ENCODE measurements at regions not wholly inside any gene's neighbourhood (a gene's known extent, or its start where the extent isn't known, plus 50 kb on each side); places are given as distances from the start of the nearest gene placed in this dataset.
"Not testable (repeated sequence)": the region's sequence is repeated elsewhere in the genome, so short reads cannot be mapped to it uniquely, and the experiment has no call there.

DNA sequence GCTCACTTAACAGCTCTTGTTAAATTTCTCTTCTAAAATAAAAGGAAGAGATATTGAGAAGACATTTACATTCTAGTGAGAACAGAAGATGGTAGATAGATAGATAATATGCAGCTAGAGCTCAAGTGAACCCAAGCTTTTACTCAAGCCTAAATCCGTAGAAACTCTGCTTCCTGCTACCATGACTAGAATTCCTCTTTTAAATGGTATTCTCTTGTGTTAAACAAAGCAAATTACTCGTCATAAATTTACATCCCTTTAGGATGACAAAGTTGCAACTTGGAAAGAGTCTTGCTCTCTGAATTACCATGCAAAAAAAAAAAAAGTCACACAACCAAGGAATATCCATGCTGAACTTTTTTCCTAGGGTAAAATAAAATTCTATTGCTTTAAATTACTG, 160.7 kb upstream of the LRFN5 start:
- no peak overlapping the region for H2BK15ac ChIP-seq (replicated peaks; ENCODE audit: low read depth)
- no peak overlapping the region for H3K27ac ChIP-seq (ENCODE audit: low read depth, low read length)
- H3K56ac ChIP-seq (ENCODE audit: low read length): no peak overlapping the region
- H3K79me1 ChIP-seq (ENCODE audit: low read length): no peaks in the 10 kb centered on the region
- H3K79me2 ChIP-seq (ENCODE audit: control insufficient read depth, insufficient read depth, low read length): no peaks in the 10 kb centered on the region
- H3K23ac ChIP-seq (ENCODE audit: low read length): no peak overlapping the region
- no peak overlapping the region for H4K5ac ChIP-seq (ENCODE audit: low read length)
- H2AK5ac ChIP-seq (ENCODE audit: low read length): no peak overlapping the region
- no peaks in the 10 kb centered on the region for H3K4me1 ChIP-seq (ENCODE audit: control insufficient read depth, low read depth, low read length)
- no peak overlapping the region for H3K18ac ChIP-seq (ENCODE audit: low read length)
- no peak overlapping the region for H3K4ac ChIP-seq (ENCODE audit: low read depth, low read length)
- H2BK120ac ChIP-seq (ENCODE audit: low read depth, low read length): no peak overlapping the region
- DNase-seq: no peak
- H3K4me2 ChIP-seq (ENCODE audit: low read length): no peak overlapping the region
- H2BK5ac ChIP-seq (ENCODE audit: low read length): no peak overlapping the region
- no peaks in the 10 kb centered on the region for H3K27me3 ChIP-seq (ENCODE audit: insufficient read depth, low read length, poor library complexity)
- no CpG with 5 or more reads among the region's 2 CpGs for WGBS (ENCODE audit: extremely low coverage, insufficient coverage, low lambda C conversion rate)
- H3K4me3 ChIP-seq (ENCODE audit: low read length): no peak overlapping the region
- H3K36me3 ChIP-seq (ENCODE audit: control insufficient read depth, insufficient read depth, low read length): no peaks in the 10 kb centered on the region
- no peak overlapping the region for H4K8ac ChIP-seq (ENCODE audit: low read depth, low read length)
- no peak overlapping the region for H3K9ac ChIP-seq (ENCODE audit: low read length)

DNA sequence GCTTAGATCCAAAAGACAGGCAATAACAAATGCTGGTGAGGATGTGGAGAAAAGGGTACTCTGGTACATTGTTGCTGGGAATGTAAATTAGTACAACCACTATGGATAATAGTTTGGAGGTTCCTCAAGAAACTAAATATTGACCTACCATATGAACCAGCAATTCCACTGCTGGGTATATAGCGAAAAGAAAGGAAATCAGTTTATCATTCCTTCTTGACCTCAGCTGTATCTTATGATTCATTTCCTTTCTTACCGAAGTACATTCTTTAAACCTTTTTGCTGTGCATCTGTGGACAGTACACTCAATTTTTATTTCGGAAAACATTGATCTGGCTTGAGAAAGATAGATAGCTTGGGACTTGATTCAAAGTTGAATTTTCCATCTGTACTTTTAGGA, 183.2 kb upstream of the LRFN5 start:
- Histone ChIP-seq H4K8ac (ENCODE audit: low read depth, low read length) (no peak overlapping the region), H3K4me2 (ENCODE audit: low read length) (no peak overlapping the region), H3K18ac (ENCODE audit: low read length) (no peak overlapping the region), H3K23ac (ENCODE audit: low read length) (no peak overlapping the region), H3K4ac (ENCODE audit: low read depth, low read length) (no peak overlapping the region), H4K5ac (ENCODE audit: low read length) (no peak overlapping the region), H2BK15ac (replicated peaks; ENCODE audit: low read depth) (no peak overlapping the region), H3K79me2 (ENCODE audit: control insufficient read depth, insufficient read depth, low read length) (no peaks in the 10 kb centered on the region), H3K4me1 (ENCODE audit: control insufficient read depth, low read depth, low read length) (no peaks in the 10 kb centered on the region), H2BK120ac (ENCODE audit: low read depth, low read length) (no peak overlapping the region), H3K27ac (ENCODE audit: low read depth, low read length) (no peak overlapping the region), H2AK5ac (ENCODE audit: low read length) (no peak overlapping the region), H2BK5ac (ENCODE audit: low read length) (no peak overlapping the region), H3K9ac (ENCODE audit: low read length) (no peak overlapping the region), H3K36me3 (ENCODE audit: control insufficient read depth, insufficient read depth, low read length) (no peaks in the 10 kb centered on the region), H3K56ac (ENCODE audit: low read length) (no peak overlapping the region), H3K27me3 (ENCODE audit: insufficient read depth, low read length, poor library complexity) (no peaks in the 10 kb centered on the region), H3K4me3 (ENCODE audit: low read length) (no peak overlapping the region), H3K79me1 (ENCODE audit: low read length) (no peaks in the 10 kb centered on the region)
- no CpG with 5 or more reads among the region's 3 CpGs for WGBS (ENCODE audit: extremely low coverage, insufficient coverage, low lambda C conversion rate)
- no peak for DNase-seq

DNA sequence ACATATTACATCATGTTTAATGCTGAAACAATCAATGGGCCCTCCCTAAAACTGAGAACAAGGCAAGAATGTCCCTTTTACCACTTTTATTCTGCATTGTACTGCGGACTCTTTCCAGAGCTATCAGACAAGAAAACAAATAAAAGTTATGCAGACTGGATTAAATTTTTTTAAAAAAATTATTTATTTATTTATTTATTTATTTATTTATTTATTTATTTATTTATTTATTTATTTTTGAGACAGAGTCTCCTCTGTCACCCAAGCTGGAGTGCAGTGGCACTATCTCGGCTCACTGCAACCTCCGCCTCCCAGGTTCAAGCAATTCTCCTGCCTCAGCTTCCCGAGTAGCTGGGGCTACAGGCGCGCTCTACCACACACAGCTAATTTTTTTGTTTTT, 185.4 kb upstream of the LRFN5 start:
- H2BK120ac ChIP-seq (ENCODE audit: low read depth, low read length); H3K23ac ChIP-seq (ENCODE audit: low read length); H3K9ac ChIP-seq (ENCODE audit: low read length); H3K4me3 ChIP-seq (ENCODE audit: low read length); H3K4me1 ChIP-seq (ENCODE audit: control insufficient read depth, low read depth, low read length); H3K56ac ChIP-seq (ENCODE audit: low read length); H3K79me2 ChIP-seq (ENCODE audit: control insufficient read depth, insufficient read depth, low read length); DNase-seq; H4K8ac ChIP-seq (ENCODE audit: low read depth, low read length); H3K27me3 ChIP-seq (ENCODE audit: insufficient read depth, low read length, poor library complexity); H2AK5ac ChIP-seq (ENCODE audit: low read length); H2BK15ac ChIP-seq (replicated peaks; ENCODE audit: low read depth); H3K18ac ChIP-seq (ENCODE audit: low read length); H3K4me2 ChIP-seq (ENCODE audit: low read length); H3K79me1 ChIP-seq (ENCODE audit: low read length); H2BK5ac ChIP-seq (ENCODE audit: low read length); H3K4ac ChIP-seq (ENCODE audit: low read depth, low read length); H4K5ac ChIP-seq (ENCODE audit: low read length); H3K27ac ChIP-seq (ENCODE audit: low read depth, low read length); H3K36me3 ChIP-seq (ENCODE audit: control insufficient read depth, insufficient read depth, low read length): not testable (repeated sequence)
- whole genome bisulfite sequencing (ENCODE audit: extremely low coverage, insufficient coverage, low lambda C conversion rate): no CpG with 5 or more reads among the region's 6 CpGs

DNA sequence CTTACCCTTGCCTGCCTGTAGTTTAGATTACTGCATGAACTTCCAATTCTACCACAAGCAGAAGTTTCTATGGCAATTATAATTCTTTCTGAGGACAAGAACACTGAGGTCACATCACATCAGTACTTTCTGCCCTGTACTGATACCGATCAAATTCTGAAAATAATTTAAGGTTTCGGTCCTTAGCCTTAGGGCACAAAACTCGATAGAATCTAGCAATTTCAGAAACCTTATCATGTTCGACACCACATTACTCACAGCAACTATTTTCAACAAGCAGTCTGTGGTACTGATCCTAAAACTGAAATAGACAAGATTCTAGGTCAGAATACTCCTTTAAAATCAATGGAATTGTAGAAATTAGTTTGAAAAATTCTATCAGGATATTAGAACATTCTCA, 187.0 kb upstream of the LRFN5 start:
- Histone ChIP-seq H2AK5ac (ENCODE audit: low read length) (no peak overlapping the region), H3K27ac (ENCODE audit: low read depth, low read length) (no peak overlapping the region), H3K4me3 (ENCODE audit: low read length) (no peak overlapping the region), H3K4me1 (ENCODE audit: control insufficient read depth, low read depth, low read length) (no peaks in the 10 kb centered on the region), H3K4ac (ENCODE audit: low read depth, low read length) (no peak overlapping the region), H2BK5ac (ENCODE audit: low read length) (no peak overlapping the region), H3K36me3 (ENCODE audit: control insufficient read depth, insufficient read depth, low read length) (no peaks in the 10 kb centered on the region), H3K79me2 (ENCODE audit: control insufficient read depth, insufficient read depth, low read length) (no peaks in the 10 kb centered on the region), H3K56ac (ENCODE audit: low read length) (no peak overlapping the region), H3K9ac (ENCODE audit: low read length) (no peak overlapping the region), H4K5ac (ENCODE audit: low read length) (no peak overlapping the region), H2BK120ac (ENCODE audit: low read depth, low read length) (no peak overlapping the region), H3K23ac (ENCODE audit: low read length) (no peak overlapping the region), H3K27me3 (ENCODE audit: insufficient read depth, low read length, poor library complexity) (no peaks in the 10 kb centered on the region), H4K8ac (ENCODE audit: low read depth, low read length) (no peak overlapping the region), H3K79me1 (ENCODE audit: low read length) (no peaks in the 10 kb centered on the region), H2BK15ac (replicated peaks; ENCODE audit: low read depth) (no peak overlapping the region), H3K4me2 (ENCODE audit: low read length) (no peak overlapping the region), H3K18ac (ENCODE audit: low read length) (no peak overlapping the region)
- no peak for DNase-seq
- WGBS (ENCODE audit: extremely low coverage, insufficient coverage, low lambda C conversion rate): no CpG with 5 or more reads among the region's 4 CpGs

DNA sequence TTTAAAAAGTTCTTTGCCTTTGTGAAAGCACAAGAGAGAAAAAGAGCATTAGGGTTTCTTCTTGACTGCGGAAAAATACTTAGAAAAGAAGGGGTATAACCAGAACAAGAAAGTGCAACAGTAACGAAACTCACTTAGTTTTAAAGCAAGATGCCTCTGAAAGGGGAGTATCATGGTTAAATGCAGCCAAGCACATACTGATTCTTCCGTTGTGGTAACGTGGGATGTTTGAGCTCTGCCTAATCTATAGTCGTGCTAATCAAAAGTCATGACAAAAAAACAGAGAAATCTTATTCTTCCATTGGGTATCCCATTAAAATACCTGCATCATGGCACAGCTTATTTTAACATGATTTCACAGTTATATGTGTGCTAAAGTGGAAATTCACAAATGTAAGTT, 187.8 kb upstream of the LRFN5 start:
- H3K18ac ChIP-seq (ENCODE audit: low read length): no peak overlapping the region
- no peak overlapping the region for H2BK120ac ChIP-seq (ENCODE audit: low read depth, low read length)
- no peak overlapping the region for H4K5ac ChIP-seq (ENCODE audit: low read length)
- no peaks in the 10 kb centered on the region for H3K79me1 ChIP-seq (ENCODE audit: low read length)
- no peak overlapping the region for H3K27ac ChIP-seq (ENCODE audit: low read depth, low read length)
- H3K23ac ChIP-seq (ENCODE audit: low read length): no peak overlapping the region
- H4K8ac ChIP-seq (ENCODE audit: low read depth, low read length): no peak overlapping the region
- H3K4me3 ChIP-seq (ENCODE audit: low read length): no peak overlapping the region
- H3K4ac ChIP-seq (ENCODE audit: low read depth, low read length): no peak overlapping the region
- H3K27me3 ChIP-seq (ENCODE audit: insufficient read depth, low read length, poor library complexity): no peaks in the 10 kb centered on the region
- no peak overlapping the region for H3K56ac ChIP-seq (ENCODE audit: low read length)
- H2BK5ac ChIP-seq (ENCODE audit: low read length): no peak overlapping the region
- no peak overlapping the region for H2BK15ac ChIP-seq (replicated peaks; ENCODE audit: low read depth)
- no peak for DNase-seq
- no peak overlapping the region for H2AK5ac ChIP-seq (ENCODE audit: low read length)
- no peak overlapping the region for H3K9ac ChIP-seq (ENCODE audit: low read length)
- H3K79me2 ChIP-seq (ENCODE audit: control insufficient read depth, insufficient read depth, low read length): no peaks in the 10 kb centered on the region
- no peaks in the 10 kb centered on the region for H3K4me1 ChIP-seq (ENCODE audit: control insufficient read depth, low read depth, low read length)
- no peak overlapping the region for H3K4me2 ChIP-seq (ENCODE audit: low read length)
- no peaks in the 10 kb centered on the region for H3K36me3 ChIP-seq (ENCODE audit: control insufficient read depth, insufficient read depth, low read length)
- WGBS (ENCODE audit: extremely low coverage, insufficient coverage, low lambda C conversion rate): no CpG with 5 or more reads among the region's 5 CpGs

DNA sequence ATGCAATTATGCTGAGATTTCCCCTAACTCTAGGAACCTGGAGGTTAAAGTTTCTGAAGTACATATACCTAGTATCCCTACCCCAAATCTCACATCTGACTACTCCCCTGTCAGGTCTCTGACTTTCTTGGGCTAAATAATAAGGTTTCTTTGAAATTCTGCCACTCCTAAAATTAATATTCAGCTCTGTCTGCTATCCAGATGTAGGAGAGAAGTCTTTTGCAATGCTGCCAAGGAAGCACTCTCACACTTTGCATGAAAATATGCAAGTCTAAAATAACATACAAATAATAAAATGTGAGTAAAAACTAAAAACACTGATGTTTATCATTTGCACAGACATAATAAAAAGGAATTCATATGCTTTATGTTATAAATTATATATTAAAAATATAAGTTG, 196.9 kb upstream of the LRFN5 start:
- no peak overlapping the region for H3K27ac ChIP-seq (ENCODE audit: low read depth, low read length)
- no peak overlapping the region for H3K4me2 ChIP-seq (ENCODE audit: low read length)
- H3K79me2 ChIP-seq (ENCODE audit: control insufficient read depth, insufficient read depth, low read length): no peaks in the 10 kb centered on the region
- DNase-seq: no peak
- no peaks in the 10 kb centered on the region for H3K79me1 ChIP-seq (ENCODE audit: low read length)
- no peaks in the 10 kb centered on the region for H3K27me3 ChIP-seq (ENCODE audit: insufficient read depth, low read length, poor library complexity)
- H3K23ac ChIP-seq (ENCODE audit: low read length): no peak overlapping the region
- H2BK15ac ChIP-seq (replicated peaks; ENCODE audit: low read depth): no peak overlapping the region
- H3K56ac ChIP-seq (ENCODE audit: low read length): no peak overlapping the region
- H3K18ac ChIP-seq (ENCODE audit: low read length): no peak overlapping the region
- no peaks in the 10 kb centered on the region for H3K36me3 ChIP-seq (ENCODE audit: control insufficient read depth, insufficient read depth, low read length)
- H4K8ac ChIP-seq (ENCODE audit: low read depth, low read length): no peak overlapping the region
- no peak overlapping the region for H3K4ac ChIP-seq (ENCODE audit: low read depth, low read length)
- H2AK5ac ChIP-seq (ENCODE audit: low read length): no peak overlapping the region
- H2BK120ac ChIP-seq (ENCODE audit: low read depth, low read length): no peak overlapping the region
- H4K5ac ChIP-seq (ENCODE audit: low read length): no peak overlapping the region
- H2BK5ac ChIP-seq (ENCODE audit: low read length): no peak overlapping the region
- no peak overlapping the region for H3K9ac ChIP-seq (ENCODE audit: low read length)
- H3K4me3 ChIP-seq (ENCODE audit: low read length): no peak overlapping the region
- H3K4me1 ChIP-seq (ENCODE audit: control insufficient read depth, low read depth, low read length): no peaks in the 10 kb centered on the region

All from mesendoderm (in vitro differentiated cells).